H1 (cell line): ENCODE measurements at regions not wholly inside any gene's neighbourhood (a gene's known extent, or its start where the extent isn't known, plus 50 kb on each side); places are given as distances from the start of the nearest gene placed in this dataset.

ENCODE experiments used
- ATF3 ChIP-seq: IDR thresholded peaks from 2 replicates; pipeline ENCODE4 v1.6.1; 2011; ENCODE audit warnings: low read depth, mild to moderate bottlenecking, low read length; ENCODE audit not compliant: insufficient read depth
- E2F6 ChIP-seq: IDR thresholded peaks from 2 replicates; pipeline ENCODE4 v1.6.1; 2012; ENCODE audit warnings: inconsistent platforms
- EGR1 ChIP-seq: IDR thresholded peaks from 2 replicates; pipeline ENCODE4 v1.6.1; 2011; ENCODE audit warnings: low read depth, low read length, borderline replicate concordance
- KDM1A ChIP-seq: fragments of 200-600, 300-600 bp; sonication (generic); IDR thresholded peaks from 2 replicates; pipeline ENCODE4 v1.7.1; 2016; ENCODE audit warnings: mild to moderate bottlenecking, low read length, borderline replicate concordance
- POU5F1 ChIP-seq: IDR thresholded peaks from 2 replicates; pipeline ENCODE4 v1.6.1; 2011; ENCODE audit warnings: low read depth, mild to moderate bottlenecking, low read length, moderate library complexity
- RBBP5 ChIP-seq: IDR thresholded peaks from 2 replicates; pipeline ENCODE4 v1.7.1; 2012; ENCODE audit warnings: low read depth, mild to moderate bottlenecking, inconsistent platforms, low read length, moderate library complexity, borderline replicate concordance
- SIRT6 ChIP-seq: IDR thresholded peaks from one replicate; pipeline ENCODE4 v1.7.1; 2012; ENCODE audit warnings: low read length, inconsistent platforms

GRCh38 chr11:111440416-111441205, 61.5 kb upstream of the POU2AF1 start (continued):
- no peak for TF ChIP-seq E2F6
- no peak for TF ChIP-seq EGR1
- no peak for TF ChIP-seq POU5F1
- no peak for TF ChIP-seq RBBP5
- TF ChIP-seq KDM1A = no peak
- TF ChIP-seq ATF3 = no peak
- no peak for TF ChIP-seq SIRT6
